Nephron (organoid): ENCODE measurements at regions not wholly inside any gene's neighbourhood (a gene's known extent, or its start where the extent isn't known, plus 50 kb on each side); places are given as distances from the start of the nearest gene placed in this dataset.

ENCODE experiments used
- H3K27ac Mint-ChIP-seq, 3 experiments: 2 replicates each; pipeline ENCODE4 v1.8.0; 2020; ENCODE audit warnings: mixed read lengths in 3 of 3, mild to moderate bottlenecking in 2 of 3, moderate library complexity in 1 of 3
- H3K27me3 Mint-ChIP-seq: 2 replicates; pipeline ENCODE4 v1.8.0; 2021; ENCODE audit warnings: low read depth, mild to moderate bottlenecking, moderate library complexity, mixed read lengths
- H3K36me3 Mint-ChIP-seq: 2 replicates; pipeline ENCODE4 v1.8.0; 2020; ENCODE audit warnings: low read depth, mixed read lengths
- H3K4me1 Mint-ChIP-seq: 2 replicates; pipeline ENCODE4 v1.8.0; 2020; ENCODE audit warnings: mixed read lengths
- H3K4me3 Mint-ChIP-seq, 3 experiments: 2 replicates each; pipeline ENCODE4 v1.8.0; 2020; ENCODE audit warnings: mild to moderate bottlenecking in 3 of 3, mixed read lengths in 3 of 3, moderate library complexity in 2 of 3
- H3K9me3 Mint-ChIP-seq: 2 replicates; pipeline ENCODE4 v1.8.0; 2020; ENCODE audit warnings: mixed read lengths
- CTCF ChIP-seq, 3 experiments: fragments of 200-600 bp; sonication (generic); IDR thresholded peaks; one replicate each; pipeline ENCODE4 v1.5.0; 2021; ENCODE audit warnings: antibody characterized with exemption in 3 of 3; ENCODE audit not compliant: unreplicated experiment in 3 of 3

- H3K27ac Mint-ChIP-seq = peak overlapping the region in 1 of 3 experiments; percentile 32
- H3K27me3 Mint-ChIP-seq = peaks cover 10% of the 10 kb centered on the region
- H3K4me1 Mint-ChIP-seq = peaks cover 15% of the 10 kb centered on the region
- no peaks in the 10 kb centered on the region for H3K36me3 Mint-ChIP-seq
- H3K9me3 Mint-ChIP-seq = peaks cover 2% of the 10 kb centered on the region
- no peak overlapping the region for H3K4me3 Mint-ChIP-seq
- TF ChIP-seq CTCF (IDR thresholded peaks at IDR 0.05; ENCODE audit: unreplicated experiment in 3 of 3) = no peak
Observed at GRCh38 chr10:78737883-78738856, 330.6 kb upstream of the ZMIZ1 start.

GRCh38 chr10:78738861-78739260 lies 329.9 kb upstream of the ZMIZ1 start:
- Mint-ChIP-seq H3K9me3 (peaks cover 2% of the 10 kb centered on the region), H3K4me3 (no peak overlapping the region), H3K27ac (no peak overlapping the region), H3K4me1 (peaks cover 21% of the 10 kb centered on the region), H3K36me3 (no peaks in the 10 kb centered on the region), H3K27me3 (peaks cover 10% of the 10 kb centered on the region)
- TF ChIP-seq CTCF (IDR thresholded peaks at IDR 0.05; ENCODE audit: unreplicated experiment in 3 of 3) = no peak

- peaks cover 2% of the 10 kb centered on the region for H3K9me3 Mint-ChIP-seq
- no peak for TF ChIP-seq CTCF (IDR thresholded peaks at IDR 0.05; ENCODE audit: unreplicated experiment in 3 of 3)
- H3K27me3 Mint-ChIP-seq = peaks cover 10% of the 10 kb centered on the region
- H3K4me3 Mint-ChIP-seq = no peak overlapping the region
- peaks cover 28% of the 10 kb centered on the region for H3K4me1 Mint-ChIP-seq
- H3K36me3 Mint-ChIP-seq = no peaks in the 10 kb centered on the region
- H3K27ac Mint-ChIP-seq = peak overlapping the region in 1 of 3 experiments; percentile 19
Observed at GRCh38 chr10:78739444-78740053, 329.2 kb upstream of the ZMIZ1 start.

- H3K4me3 Mint-ChIP-seq = no peak overlapping the region
- H3K9me3 Mint-ChIP-seq = no peaks in the 10 kb centered on the region
- peak overlapping the region; percentile 32 to 86 (median 81) for H3K27ac Mint-ChIP-seq
- no peak for TF ChIP-seq CTCF (IDR thresholded peaks at IDR 0.05; ENCODE audit: unreplicated experiment in 3 of 3)
- no peaks in the 10 kb centered on the region for H3K36me3 Mint-ChIP-seq
- peaks cover 43% of the 10 kb centered on the region for H3K4me1 Mint-ChIP-seq
- peaks cover 10% of the 10 kb centered on the region for H3K27me3 Mint-ChIP-seq
Observed at GRCh38 chr10:78740976-78741915, 327.5 kb upstream of the ZMIZ1 start.

- no peak for TF ChIP-seq CTCF (IDR thresholded peaks at IDR 0.05; ENCODE audit: unreplicated experiment in 3 of 3)
- peak overlapping the region; percentile 32 to 77 (median 64) for H3K27ac Mint-ChIP-seq
- H3K4me1 Mint-ChIP-seq = peaks cover 48% of the 10 kb centered on the region
- no peaks in the 10 kb centered on the region for H3K9me3 Mint-ChIP-seq
- H3K36me3 Mint-ChIP-seq = no peaks in the 10 kb centered on the region
- H3K4me3 Mint-ChIP-seq = no peak overlapping the region
- peaks cover 8% of the 10 kb centered on the region for H3K27me3 Mint-ChIP-seq
Observed at GRCh38 chr10:78742406-78742729, 326.4 kb upstream of the ZMIZ1 start.
